22Rv1 (cell line): ENCODE measurements at regions not wholly inside any gene's neighbourhood (a gene's known extent, or its start where the extent isn't known, plus 50 kb on each side); places are given as distances from the start of the nearest gene placed in this dataset.
A peak's percentile ranks its signal among the peaks of the same experiment; 100 is the strongest.
"Not testable (repeated sequence)": the region's sequence is repeated elsewhere in the genome, so short reads cannot be mapped to it uniquely, and the experiment has no call there.

Source experiments
- H3K27ac ChIP-seq: fragments of 450-650 bp; 2 replicates; pipeline ENCODE4 v1.5.1; 2017
- CTCF ChIP-seq: fragments of 450-650 bp; IDR thresholded peaks from 2 replicates; pipeline ENCODE4 v1.5.1; 2017; ENCODE audit warnings: mild to moderate bottlenecking
- ZFX ChIP-seq: fragments of 450-650 bp; IDR thresholded peaks from 2 replicates; pipeline ENCODE4 v1.6.1; 2017; ENCODE audit warnings: antibody characterized with exemption, borderline replicate concordance

GRCh38 chr6:110544472-110544871 lies 68.1 kb upstream of the SLC22A16 start:
- no peak for TF ChIP-seq CTCF
- TF ChIP-seq ZFX: no peak
- H3K27ac ChIP-seq: peak overlapping the region; percentile 86

GRCh38 chr6:110543106-110543505 lies 66.7 kb upstream of the SLC22A16 start:
- TF ChIP-seq ZFX (no peak), CTCF (peak; percentile 29; the same call in 1 of the 2 replicates)
- H3K27ac ChIP-seq: peak overlapping the region; percentile 86

DNA sequence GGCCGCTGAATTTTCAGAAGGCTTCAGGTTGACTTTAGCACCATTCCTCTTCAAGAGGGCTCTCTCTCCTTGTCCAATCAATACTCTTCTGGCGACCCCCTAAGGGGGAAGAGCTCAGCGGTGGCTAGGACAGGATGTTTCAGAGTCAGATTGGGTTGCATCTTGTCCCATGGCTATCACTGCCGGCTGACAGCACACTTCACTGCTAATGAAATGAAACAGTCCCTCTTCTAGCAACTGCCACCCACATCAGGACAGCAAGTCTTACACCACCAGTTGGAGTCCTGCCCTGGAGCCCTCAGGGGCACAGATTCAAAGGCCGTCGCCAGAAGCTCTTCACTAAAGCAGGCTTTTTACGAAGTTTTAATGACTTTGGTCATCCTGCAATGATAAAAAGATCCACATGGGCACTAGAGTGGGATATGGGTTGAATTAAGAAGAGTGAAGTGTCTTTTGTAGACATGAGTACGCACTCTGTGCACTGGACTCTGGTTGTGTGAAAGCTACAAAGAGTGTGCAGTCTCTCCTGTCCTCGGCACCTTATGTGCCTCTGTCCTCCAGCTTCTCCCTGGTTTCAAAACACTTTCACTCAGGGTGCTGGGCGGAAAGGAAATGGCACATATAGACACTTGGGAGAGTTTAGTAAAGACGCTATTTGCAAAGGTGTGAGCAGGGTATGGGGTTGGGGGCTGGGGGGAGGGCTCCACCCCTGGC lies 66.1 kb upstream of the SLC22A16 start:
- peak overlapping the region; percentile 86 for H3K27ac ChIP-seq
- TF ChIP-seq CTCF (no peak), ZFX (no peak)

DNA sequence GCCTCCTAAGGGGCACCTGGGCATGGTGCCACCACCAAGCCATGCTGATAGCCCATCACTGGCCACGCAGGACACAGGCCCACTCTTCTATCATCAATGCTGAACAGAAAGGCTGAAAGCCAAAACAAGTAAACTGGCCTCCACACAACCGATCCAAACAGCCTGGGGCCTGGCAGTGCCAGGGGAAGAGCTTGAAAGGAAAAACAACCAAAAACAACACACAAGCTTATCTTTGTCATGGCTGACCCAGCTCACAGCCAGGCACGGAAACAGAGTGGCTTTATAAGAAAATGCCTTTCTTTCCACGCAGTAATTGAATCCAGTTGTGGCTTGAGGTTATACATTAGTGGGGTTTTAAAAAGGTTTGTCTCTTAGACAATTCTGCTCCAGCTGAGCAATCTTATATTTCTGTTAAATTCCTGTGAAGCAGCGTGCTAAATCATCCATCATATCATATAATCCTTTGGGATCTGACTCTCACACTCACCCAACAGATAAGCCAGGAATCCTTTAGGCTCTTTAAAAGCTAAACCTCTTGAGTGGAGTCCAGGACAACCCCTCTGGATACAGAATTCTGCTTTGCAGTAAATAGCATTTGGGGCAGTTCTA lies 65.4 kb upstream of the SLC22A16 start:
- peak overlapping the region; percentile 86 for H3K27ac ChIP-seq
- TF ChIP-seq ZFX: no peak
- no peak for TF ChIP-seq CTCF

- not testable (repeated sequence) for H3K27ac ChIP-seq
These were observed 63.0 kb upstream of the SLC22A16 start for GRCh38 chr6:110539277-110540019.

GRCh38 chr6:110538416-110539160 lies 62.2 kb upstream of the SLC22A16 start:
- H3K27ac ChIP-seq: peak overlapping the region; percentile 88

DNA sequence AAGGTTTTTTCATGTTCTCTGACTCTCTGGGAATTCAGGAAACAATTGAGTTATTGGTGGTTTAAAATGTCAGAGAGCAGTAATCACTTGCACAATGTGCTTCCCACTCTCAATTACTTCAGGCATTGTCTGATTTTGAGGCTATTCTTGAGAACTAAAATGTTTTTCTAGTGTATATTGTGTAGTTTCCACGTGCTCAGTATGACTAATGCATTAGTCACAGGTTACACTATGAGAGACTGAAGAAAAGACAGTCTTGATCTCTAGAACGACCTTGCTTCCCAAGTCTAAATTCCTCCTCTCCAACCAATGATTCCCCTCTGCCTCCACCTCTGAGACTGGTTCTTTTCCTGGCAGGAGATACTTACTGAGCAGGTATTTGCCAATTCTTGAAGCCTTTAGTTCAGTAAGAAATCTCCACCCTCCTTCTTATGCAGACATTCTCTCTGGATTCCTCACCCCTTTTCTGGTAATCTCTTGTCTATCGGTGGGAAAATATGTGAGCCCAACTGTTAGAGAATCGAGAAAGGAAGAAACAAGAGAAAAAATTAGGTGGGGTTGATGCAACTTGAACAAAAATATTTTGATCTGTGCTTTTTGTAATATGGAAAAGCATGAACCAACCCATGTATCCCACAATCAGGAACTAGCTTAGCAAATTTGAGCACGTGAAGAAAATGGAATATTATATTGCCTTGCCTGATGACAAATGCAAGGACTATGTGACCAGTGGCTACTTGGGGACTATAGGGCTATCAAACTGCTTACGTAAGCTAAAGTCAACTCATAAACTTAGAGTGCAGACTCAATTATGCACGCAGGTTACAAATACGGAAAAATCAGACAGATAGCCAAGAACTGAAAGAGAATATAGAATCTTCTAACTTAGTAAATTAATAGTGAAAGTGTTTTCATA lies 61.1 kb upstream of the SLC22A16 start:
- H3K27ac ChIP-seq: peak overlapping the region; percentile 88
- TF ChIP-seq CTCF: no peak
- no peak for TF ChIP-seq ZFX

More at GRCh38 chr6:110538416-110539160, 62.2 kb upstream of the SLC22A16 start:
- TF ChIP-seq ZFX: no peak
